ENCODE measurements at regions not wholly inside any gene's neighbourhood (a gene's known extent, or its start where the extent isn't known, plus 50 kb on each side); places are given as distances from the start of the nearest gene placed in this dataset.

GRCh38 chr3:137078040-137078439, 120.3 kb downstream of the IL20RB start:
- TF ChIP-seq CTCF (IDR thresholded peaks at IDR 0.05), result no peak
- no peak for TF ChIP-seq POLR2A (IDR thresholded peaks at IDR 0.05)
